ENCODE measurements at regions not wholly inside any gene's neighbourhood (a gene's known extent, or its start where the extent isn't known, plus 50 kb on each side); places are given as distances from the start of the nearest gene placed in this dataset.

DNA sequence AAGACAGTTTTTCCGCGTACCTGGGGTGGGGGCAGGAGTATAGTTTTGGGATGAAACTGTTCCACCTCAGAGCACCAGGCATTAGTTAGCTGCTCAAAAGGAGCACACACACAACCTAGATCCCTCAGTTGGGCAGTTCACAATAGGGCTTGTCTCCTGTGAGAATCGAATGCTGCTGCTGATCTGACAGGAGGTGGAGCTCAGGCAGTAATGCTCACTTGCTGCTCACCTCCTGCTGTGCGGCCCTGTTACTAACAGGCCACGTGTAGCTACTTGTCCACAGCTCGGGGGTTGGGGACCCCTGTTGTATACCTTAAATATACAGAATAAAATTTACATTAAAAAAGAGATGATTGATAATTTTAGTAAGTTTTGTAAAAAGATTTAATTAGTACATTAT is 191.5 kb downstream of the SLC7A11 start:
- no peak for DNase-seq (ENCODE audit: low read depth)
- no peak overlapping the region for H3K4me3 ChIP-seq (ENCODE audit: low read depth, low read length)
- TF ChIP-seq CTCF (IDR thresholded peaks at IDR 0.05; ENCODE audit: control insufficient read depth, extremely low read depth, insufficient read depth), result no peak

GRCh38 chr4:138049355-138049754 is 192.8 kb downstream of the SLC7A11 start:
- no peak for DNase-seq (ENCODE audit: low read depth)
- no peak for TF ChIP-seq CTCF (IDR thresholded peaks at IDR 0.05; ENCODE audit: control insufficient read depth, extremely low read depth, insufficient read depth)
- no peak overlapping the region for H3K4me3 ChIP-seq (ENCODE audit: low read depth, low read length)

- TF ChIP-seq CTCF (IDR thresholded peaks at IDR 0.05; ENCODE audit: control insufficient read depth, extremely low read depth, insufficient read depth), result no peak
- no peak overlapping the region for H3K4me3 ChIP-seq (ENCODE audit: low read depth, low read length)
- DNase-seq (ENCODE audit: low read depth), result no peak
These were observed 194.9 kb downstream of the SLC7A11 start for GRCh38 chr4:138047290-138047689.

- TF ChIP-seq CTCF (IDR thresholded peaks at IDR 0.05; ENCODE audit: control insufficient read depth, extremely low read depth, insufficient read depth), result no peak
- no peak for DNase-seq (ENCODE audit: low read depth)
- H3K4me3 ChIP-seq (ENCODE audit: low read depth, low read length), result no peak overlapping the region
These were observed 197.1 kb downstream of the SLC7A11 start for GRCh38 chr4:138045036-138045435.

DNA sequence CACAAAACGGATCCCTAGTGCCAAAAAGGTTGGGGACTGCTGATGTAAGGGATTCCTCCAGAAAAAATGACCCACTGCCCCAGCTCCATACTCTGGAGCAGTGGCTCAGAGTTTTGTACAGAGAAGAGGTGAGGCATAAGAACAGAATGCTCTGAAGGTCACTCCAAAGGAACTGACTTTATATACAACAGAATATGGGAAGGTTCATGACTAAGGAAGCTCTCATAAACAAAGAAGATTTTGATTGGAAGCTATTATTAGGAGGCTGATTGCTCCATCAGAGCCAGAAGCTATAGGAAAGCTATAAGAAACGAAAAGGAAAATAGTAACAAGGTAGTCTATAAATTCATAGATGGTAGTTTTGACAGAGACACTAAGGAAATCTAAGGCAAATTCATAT is 203.1 kb downstream of the SLC7A11 start:
- DNase-seq (ENCODE audit: low read depth), result no peak
- no peak for TF ChIP-seq CTCF (IDR thresholded peaks at IDR 0.05; ENCODE audit: control insufficient read depth, extremely low read depth, insufficient read depth)
- no peak overlapping the region for H3K4me3 ChIP-seq (ENCODE audit: low read depth, low read length)

DNA sequence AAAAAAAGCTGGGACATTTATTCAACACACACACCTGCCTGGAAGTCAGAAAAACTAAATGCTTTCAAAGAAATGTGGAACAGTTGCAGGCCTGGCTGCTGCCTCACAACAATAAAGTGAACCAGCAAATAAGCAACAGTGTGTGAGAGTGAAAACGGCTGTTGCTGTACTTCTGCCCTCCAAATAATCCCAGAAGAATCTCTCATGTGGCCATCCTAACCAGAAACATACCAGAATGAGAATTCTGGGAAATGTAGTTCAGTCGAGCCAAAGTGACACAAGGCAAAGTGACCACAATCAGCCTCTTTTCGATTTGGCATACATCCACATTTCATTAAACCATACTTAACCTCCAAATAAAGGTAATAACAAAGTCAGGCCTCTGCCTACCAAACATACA is 204.5 kb downstream of the SLC7A11 start:
- no peak overlapping the region for H3K4me3 ChIP-seq (ENCODE audit: low read depth, low read length)
- DNase-seq (ENCODE audit: low read depth), result no peak
- no peak for TF ChIP-seq CTCF (IDR thresholded peaks at IDR 0.05; ENCODE audit: control insufficient read depth, extremely low read depth, insufficient read depth)

GRCh38 chr4:138035781-138036258 is 206.3 kb downstream of the SLC7A11 start:
- peak; percentile 67 for TF ChIP-seq CTCF (IDR thresholded peaks at IDR 0.05; ENCODE audit: control insufficient read depth, extremely low read depth, insufficient read depth)
- peak; percentile 3 for DNase-seq (ENCODE audit: low read depth)

More at GRCh38 chr4:138035781-138036258, 206.3 kb downstream of the SLC7A11 start:
- H3K4me3 ChIP-seq (ENCODE audit: low read depth, low read length), result no peak overlapping the region
